B cell (primary cell): ENCODE measurements at regions not wholly inside any gene's neighbourhood (a gene's known extent, or its start where the extent isn't known, plus 50 kb on each side); places are given as distances from the start of the nearest gene placed in this dataset. TPM values are rescaled to one million over a fixed set of nuclear protein-coding genes. Genes with fewer than 3 reads are reported as not detected.
"Not testable (repeated sequence)": the region's sequence is repeated elsewhere in the genome, so short reads cannot be mapped to it uniquely, and the experiment has no call there.

ENCODE experiments used
- ATAC-seq: fragments of 200-7000 bp; cut with Tn5 transposase; one replicate; pipeline ENCODE4 v1.10.0; 2021; ENCODE audit warnings: low read depth, mild to moderate bottlenecking, moderate number of reproducible peaks, moderate library complexity
- CTCF ChIA-PET: fragments of 350-600 bp; sonication (Branson Sonifier 250); formaldehyde crosslinking; loops from one replicate; lab custom pipeline; 2021; ENCODE audit warnings: antibody characterized with exemption, inconsistent platforms; lab: Charles Lee
- POLR2A ChIA-PET: fragments of 350-600 bp; sonication (Branson Sonifier 250); formaldehyde crosslinking; loops from one replicate; lab custom pipeline; 2021; ENCODE audit warnings: antibody characterized with exemption; lab: Charles Lee
- DNase-seq: peaks from one replicate; pipeline ENCODE4 v3.0.0; 2013
- H2AFZ ChIP-seq: 2 replicates; pipeline ENCODE4 v1.6.1; 2012; ENCODE audit warnings: mild to moderate bottlenecking, low read depth, low read length; ENCODE audit not compliant: insufficient read depth, poor library complexity, severe bottlenecking
- H3K27ac ChIP-seq, 2 donors: 1 replicate in 1 of 2; 2 replicates in 1 of 2; pipeline ENCODE4 v1.5.1; 2012 to 2013; ENCODE audit warnings: low read length in 2 of 2, mild to moderate bottlenecking in 2 of 2, moderate library complexity in 1 of 2
- H3K27me3 ChIP-seq, 4 experiments: fragments of 200-600 bp in 1 of 4; sonication (generic) in 1 of 4; replicated peaks in 1 of 4; 1 replicate in 2 of 4; 2 replicates in 2 of 4; pipeline versions ENCODE4 v1.6.1 to v1.7.0; 2013 to 2016; ENCODE audit warnings: low read length in 3 of 4, mild to moderate bottlenecking in 2 of 4, mixed read lengths in 1 of 4, moderate library complexity in 1 of 4; ENCODE audit not compliant: insufficient read depth in 4 of 4, control insufficient read depth in 3 of 4; ENCODE audit errors: control extremely low read depth in 1 of 4
- H3K36me3 ChIP-seq, 2 experiments: replicated peaks in 1 of 2; 1 replicate in 1 of 2; 2 replicates in 1 of 2; pipeline versions ENCODE4 v1.6.1 to v1.7.1; 2013; ENCODE audit warnings: low read length in 1 of 2; ENCODE audit not compliant: insufficient read depth in 2 of 2, control insufficient read depth in 1 of 2; ENCODE audit errors: control extremely low read depth in 1 of 2, extremely low read depth in 1 of 2
- H3K4me1 ChIP-seq, 2 donors: fragments of 200-600 bp in 1 of 2; sonication (generic) in 1 of 2; 1 replicate in 1 of 2; 2 replicates in 1 of 2; pipeline versions ENCODE4 v1.5.1 to v1.6.1; 2013 to 2017; ENCODE audit warnings: low read length in 2 of 2; ENCODE audit not compliant: control insufficient read depth in 2 of 2, insufficient read depth in 2 of 2
- H3K4me2 ChIP-seq: replicated peaks from 2 replicates; pipeline ENCODE3; 2012; ENCODE audit warnings: mild to moderate bottlenecking, low read depth, low read length; ENCODE audit not compliant: poor library complexity, severe bottlenecking
- H3K4me3 ChIP-seq, 5 experiments: fragments of 200-600 bp in 1 of 5; sonication (generic) in 1 of 5; 1 replicate in 3 of 5; 2 replicates in 2 of 5; pipeline versions ENCODE4 v1.5.1 to v1.7.0; 2011 to 2016; ENCODE audit warnings: low read length in 4 of 5, mild to moderate bottlenecking in 4 of 5, low read depth in 2 of 5, control low read depth in 1 of 5, moderate library complexity in 1 of 5; ENCODE audit not compliant: insufficient read depth in 1 of 5; ENCODE audit errors: control extremely low read depth in 1 of 5, extremely low read depth in 1 of 5
- H3K79me2 ChIP-seq: fragments of 200-600 bp; sonication (generic); one replicate; pipeline ENCODE4 v1.6.0; 2016; ENCODE audit warnings: low read length; ENCODE audit not compliant: control insufficient read depth, insufficient read depth
- H3K9ac ChIP-seq: fragments of 200-600 bp; sonication (generic); 2 replicates; pipeline ENCODE4 v1.6.1; 2017; ENCODE audit warnings: mild to moderate bottlenecking, low read length, moderate library complexity
- H3K9me3 ChIP-seq, 3 donors: one replicate each; pipeline versions ENCODE4 v1.6.1 to v1.7.1; 2013; ENCODE audit warnings: low read length in 2 of 3; ENCODE audit not compliant: control insufficient read depth in 2 of 3, insufficient read depth in 1 of 3; ENCODE audit errors: control extremely low read depth in 1 of 3
- H4K20me1 ChIP-seq: 2 replicates; pipeline ENCODE4 v1.6.0; 2012; ENCODE audit warnings: mild to moderate bottlenecking, low read length; ENCODE audit not compliant: insufficient read depth, control insufficient read depth, poor library complexity, severe bottlenecking
- H3K27ac Mint-ChIP-seq: one replicate; pipeline ENCODE4 v1.8.0; 2021; ENCODE audit warnings: mixed read lengths
- H3K27me3 Mint-ChIP-seq: one replicate; pipeline ENCODE4 v1.8.0; 2021; ENCODE audit warnings: mixed read lengths
- H3K4me1 Mint-ChIP-seq: one replicate; pipeline ENCODE4 v1.8.0; 2021; ENCODE audit warnings: mixed read lengths
- H3K4me3 Mint-ChIP-seq: one replicate; pipeline ENCODE4 v1.8.0; 2021; ENCODE audit warnings: mixed read lengths
- H3K9me3 Mint-ChIP-seq: one replicate; pipeline ENCODE4 v1.8.0; 2022; ENCODE audit warnings: mixed read lengths; ENCODE audit not compliant: insufficient read depth
- WGBS: methylation state at CpG from one replicate; pipeline ENCODE4 v1.1.5; 2013; ENCODE audit warnings: missing lambda C conversion rate; ENCODE audit not compliant: insufficient coverage; 5-methylcytosine and 5-hydroxymethylcytosine counted together
- intact Hi-C: fragments of 100-400 bp; cut with micrococcal nuclease; formaldehyde crosslinking; loops from one replicate; pipeline ENCODE4 v1.10.0; 2022
- small RNA-seq: library from RNA; depleted of rRNA; stranded (forward); fragments of <200 nt; gene quantifications from one replicate; pipeline ENCODE3, GENCODE V24; 2012; ENCODE audit warnings: low replicate concordance, low read depth; ENCODE audit not compliant: insufficient read length

DNA sequence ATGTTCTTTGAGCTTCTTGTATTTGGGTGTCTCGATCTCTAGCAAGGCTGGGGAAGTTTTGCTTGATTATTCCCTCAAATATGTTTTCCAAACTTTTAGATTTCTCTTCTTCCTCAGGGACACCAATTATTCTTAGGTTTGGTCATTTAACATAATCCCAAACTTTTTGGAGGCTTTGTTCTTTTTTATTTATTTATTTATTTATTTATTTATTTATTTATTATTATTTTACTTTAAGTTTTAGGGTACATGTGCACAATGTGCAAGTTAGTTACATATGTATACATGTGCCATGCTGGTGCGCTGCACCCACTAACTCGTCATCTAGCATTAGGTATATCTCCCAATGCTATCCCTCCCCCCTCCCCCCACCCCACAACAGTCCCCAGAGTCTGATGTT lies 52.1 kb upstream of the POC5 start:
- CTCF ChIA-PET, H3K4me3 ChIP-seq, H3K36me3 ChIP-seq, H3K4me1 ChIP-seq, intact Hi-C loops, ATAC-seq, H3K4me1 Mint-ChIP-seq, H3K9ac ChIP-seq, POLR2A ChIA-PET, H2AFZ ChIP-seq, H4K20me1 ChIP-seq, DNase-seq, H3K27me3 ChIP-seq, H3K4me3 Mint-ChIP-seq, H3K79me2 ChIP-seq, H3K4me2 ChIP-seq, H3K27ac Mint-ChIP-seq, H3K27ac ChIP-seq: not testable (repeated sequence)
- H3K9me3 ChIP-seq: peaks cover 0 to 21% (median 0%) of the 10 kb centered on the region in 3 donors
- peaks cover 12% of the 10 kb centered on the region for H3K27me3 Mint-ChIP-seq
- peaks cover 22% of the 10 kb centered on the region for H3K9me3 Mint-ChIP-seq
- no CpG with 5 or more reads among the region's 3 CpGs for WGBS

Small RNA genes lying in the stretch of these regions (small RNA-seq; reads per million reads assigned to genes)
- not detected for gene AC108120.2
